HG03432 (cell line): ENCODE measurements at regions not wholly inside any gene's neighbourhood (a gene's known extent, or its start where the extent isn't known, plus 50 kb on each side); places are given as distances from the start of the nearest gene placed in this dataset.
"Not testable (repeated sequence)": the region's sequence is repeated elsewhere in the genome, so short reads cannot be mapped to it uniquely, and the experiment has no call there.

Source experiments
- ATAC-seq: cut with Tn5 transposase; IDR thresholded peaks from one replicate; pipeline ENCODE4 v1.9.1; 2021; ENCODE audit warnings: mild to moderate bottlenecking, moderate library complexity; ENCODE audit not compliant: unreplicated experiment

DNA sequence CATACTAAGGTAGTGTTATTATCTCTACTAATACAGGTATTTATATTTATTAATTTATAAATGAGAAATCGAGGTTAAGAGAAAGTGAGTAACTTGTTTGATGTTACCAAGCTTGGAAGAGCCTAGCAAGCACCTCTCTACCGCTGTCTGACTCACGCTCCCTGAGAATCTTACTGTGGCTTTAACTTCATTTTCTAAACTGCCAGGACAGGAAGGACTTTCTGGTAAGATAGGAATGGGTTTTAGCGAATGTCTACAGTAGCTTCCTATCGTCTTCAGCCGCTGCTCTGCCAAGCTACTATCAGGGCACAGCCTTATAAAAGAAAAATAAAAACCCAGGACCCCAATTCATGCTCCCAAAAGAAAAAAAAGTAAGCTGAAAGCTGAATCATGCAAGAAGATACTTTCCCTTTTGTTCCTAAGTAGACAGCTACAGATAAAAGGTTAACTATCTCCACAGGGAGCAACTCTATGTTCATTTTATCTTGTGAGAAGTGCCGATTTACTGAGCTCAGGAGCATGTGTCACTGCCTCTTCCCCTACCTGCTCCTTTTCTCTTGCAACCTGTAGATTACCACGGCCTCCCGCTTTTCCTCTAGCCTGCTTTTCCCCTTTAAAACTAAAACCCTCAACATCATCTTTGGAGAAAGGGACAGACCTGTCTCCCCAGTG is 60.2 kb downstream of the THNSL1 start:
- no peak for ATAC-seq

DNA sequence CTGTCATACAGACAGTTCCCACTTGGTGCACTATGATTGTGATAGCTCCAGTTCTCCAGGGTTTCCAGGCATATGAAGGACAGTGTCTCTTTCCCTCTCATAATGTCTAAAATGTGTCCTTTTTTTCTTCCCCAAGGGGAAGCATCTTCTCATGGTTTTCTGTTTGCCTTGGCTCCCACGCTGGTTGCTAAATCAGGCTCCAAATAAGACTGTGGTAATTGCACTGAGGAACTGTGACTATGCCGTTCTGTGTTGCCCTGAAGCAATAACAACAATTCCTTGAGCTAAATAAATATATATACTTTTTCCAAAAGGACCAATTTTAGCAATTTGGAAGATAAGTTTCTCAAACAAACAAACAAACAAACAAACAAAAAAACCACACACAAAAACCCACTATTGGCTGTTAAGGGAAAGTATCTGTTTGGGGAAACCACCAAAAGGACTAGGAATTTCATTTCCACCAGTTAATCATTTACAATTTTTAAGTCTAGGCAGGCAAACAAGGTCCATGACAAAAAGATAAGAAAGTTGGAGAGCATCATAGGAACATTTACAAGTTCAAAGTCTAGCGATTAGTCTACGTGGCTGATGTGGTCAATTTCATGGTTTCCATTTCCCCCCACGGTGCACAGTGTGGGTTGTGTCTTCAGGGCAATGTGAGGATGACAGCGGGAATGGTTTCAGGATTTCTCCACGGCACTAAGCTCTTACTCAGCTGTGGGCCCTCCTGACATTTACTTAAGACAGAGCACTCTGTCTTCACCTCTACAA is 62.4 kb downstream of the THNSL1 start:
- ATAC-seq, result no peak

DNA sequence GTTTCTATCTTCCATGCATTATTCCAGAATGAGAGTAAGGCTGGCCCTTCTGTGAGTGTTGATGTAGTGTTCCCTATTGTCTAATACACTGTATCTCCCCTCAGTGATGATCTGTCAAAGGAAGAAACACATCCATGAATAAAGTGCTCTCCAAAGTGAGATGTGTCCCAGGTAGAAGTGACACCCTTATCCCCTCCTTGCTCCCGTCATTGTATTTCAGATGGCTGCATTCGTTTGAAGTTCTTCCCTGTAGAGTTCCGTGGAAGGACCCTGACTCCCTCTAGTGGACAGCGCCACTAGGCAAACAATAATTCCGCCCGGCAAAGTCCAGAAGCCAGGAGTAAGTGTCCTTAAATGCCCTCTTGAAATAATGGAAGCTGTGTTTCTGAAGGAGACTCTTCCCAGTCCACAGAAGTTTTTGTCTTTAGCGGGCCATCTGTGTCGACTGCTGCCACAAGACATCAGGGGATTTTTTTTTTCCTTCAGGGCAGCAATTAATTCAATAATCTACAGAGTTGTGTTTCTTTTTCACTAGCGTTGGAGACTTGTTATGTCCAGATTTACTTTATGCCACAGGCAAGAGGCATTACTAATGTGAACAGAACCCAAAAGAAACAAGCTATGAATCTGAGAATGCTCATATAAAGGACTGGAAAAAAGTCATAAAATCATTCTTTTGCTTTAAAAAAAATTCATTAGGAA is 64.6 kb downstream of the THNSL1 start:
- ATAC-seq, result peak; percentile 84

DNA sequence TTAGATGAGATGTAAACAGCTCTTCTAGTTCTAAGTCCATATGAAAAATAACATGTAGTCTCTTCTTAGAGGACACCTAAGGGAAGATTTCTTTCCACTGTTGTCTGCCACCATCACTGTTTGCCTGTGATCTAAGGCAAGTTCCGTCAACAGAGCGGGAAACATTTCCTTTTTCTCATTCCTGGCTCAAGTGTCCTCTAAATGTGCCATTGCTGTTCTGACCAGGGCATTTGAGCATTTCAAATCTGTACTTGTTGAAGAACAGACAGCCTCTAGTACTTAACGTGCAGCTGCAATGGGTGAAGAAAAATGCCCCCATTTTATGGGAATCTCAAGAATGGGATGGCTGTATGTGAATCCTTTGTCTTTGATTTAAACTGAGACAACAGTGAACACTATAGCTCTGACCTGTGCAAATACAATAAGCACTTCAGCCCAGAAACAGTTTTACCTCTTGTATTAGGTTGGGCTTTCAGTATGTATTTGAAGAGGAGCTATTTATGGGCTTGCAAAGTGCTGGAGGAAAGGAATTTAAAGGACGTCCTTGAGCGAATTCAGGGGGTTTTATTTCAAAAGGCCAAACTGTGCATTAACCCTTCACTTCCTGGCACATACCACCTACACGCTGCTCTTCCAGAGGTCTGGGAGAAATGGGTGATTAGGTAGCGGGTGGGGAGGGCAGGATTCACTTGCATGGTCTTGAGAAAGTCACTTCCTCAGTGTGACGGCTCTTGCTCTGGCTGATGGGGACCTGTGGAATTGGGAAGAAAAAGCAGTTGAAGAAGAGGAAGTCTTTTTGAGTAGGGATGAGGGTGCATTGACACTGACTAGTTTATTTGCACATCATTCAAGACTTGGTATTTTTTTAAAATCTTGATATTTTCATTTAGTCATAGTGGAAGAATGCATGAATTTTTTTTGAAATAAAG is 66.1 kb downstream of the THNSL1 start:
- ATAC-seq, result no peak

DNA sequence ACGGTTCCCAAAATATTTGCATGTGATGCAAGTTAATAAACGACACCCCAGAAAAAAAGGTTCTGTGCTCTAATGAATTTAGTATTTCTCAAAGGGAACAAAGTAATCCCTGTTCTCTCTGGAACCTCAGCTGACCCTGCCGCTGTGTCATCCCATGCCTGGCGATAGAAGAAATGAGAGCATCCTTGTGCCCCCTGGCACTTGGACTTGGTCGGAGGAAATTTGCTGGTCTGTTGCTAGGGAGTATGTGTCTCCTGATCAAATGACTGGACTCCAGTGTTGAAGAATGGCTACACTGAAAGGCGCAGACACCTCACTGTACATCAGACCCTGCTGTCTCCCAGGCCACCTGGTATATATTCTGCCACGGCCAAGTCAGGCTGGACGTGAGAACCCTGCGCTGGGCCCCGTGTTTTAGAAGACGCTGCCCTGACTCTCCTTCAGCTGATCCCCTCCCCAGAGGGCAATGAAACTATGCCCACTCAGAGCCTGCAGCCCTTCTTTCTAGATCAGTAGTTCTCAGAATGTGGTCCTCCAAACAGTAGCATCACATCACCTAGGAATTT is 67.2 kb downstream of the THNSL1 start:
- ATAC-seq, result no peak

DNA sequence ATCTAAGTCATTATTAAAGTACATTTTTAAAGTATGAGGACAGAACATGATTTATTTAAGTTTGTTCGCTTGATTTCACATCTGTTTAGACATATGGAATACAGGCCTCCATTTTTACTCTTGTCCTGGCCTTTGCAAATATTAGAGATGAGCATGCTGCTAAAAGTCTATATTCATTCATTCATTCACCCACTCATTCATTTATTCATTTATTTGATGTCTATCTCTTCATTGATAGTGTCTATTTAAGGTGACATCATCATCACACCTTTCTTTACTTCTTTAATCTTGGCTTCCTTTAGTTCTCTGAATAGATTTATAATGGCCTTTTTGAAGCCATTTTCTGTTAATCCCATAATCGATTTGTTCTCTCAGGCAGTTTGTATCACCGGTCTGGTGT is 68.0 kb downstream of the THNSL1 start:
- no peak for ATAC-seq

DNA sequence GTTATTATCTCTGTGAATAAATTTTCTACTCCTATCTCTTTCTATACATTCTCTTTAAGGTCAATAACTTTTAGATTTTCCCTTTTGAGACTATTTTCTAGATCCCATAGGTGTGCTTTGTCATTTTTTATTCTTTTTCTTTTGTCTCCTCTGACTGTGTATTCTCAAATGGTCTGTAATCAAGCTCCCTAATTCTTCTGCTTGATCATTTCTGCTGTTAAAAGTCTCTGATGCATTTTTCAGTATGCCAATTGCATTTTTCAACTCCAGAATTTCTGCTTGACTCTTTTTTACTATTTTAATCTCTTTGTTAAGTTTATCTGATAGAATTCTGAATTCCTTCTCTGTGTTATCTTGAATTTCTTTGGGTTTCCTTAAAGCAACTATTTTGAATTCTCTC is 78.2 kb downstream of the THNSL1 start:
- no peak for ATAC-seq

DNA sequence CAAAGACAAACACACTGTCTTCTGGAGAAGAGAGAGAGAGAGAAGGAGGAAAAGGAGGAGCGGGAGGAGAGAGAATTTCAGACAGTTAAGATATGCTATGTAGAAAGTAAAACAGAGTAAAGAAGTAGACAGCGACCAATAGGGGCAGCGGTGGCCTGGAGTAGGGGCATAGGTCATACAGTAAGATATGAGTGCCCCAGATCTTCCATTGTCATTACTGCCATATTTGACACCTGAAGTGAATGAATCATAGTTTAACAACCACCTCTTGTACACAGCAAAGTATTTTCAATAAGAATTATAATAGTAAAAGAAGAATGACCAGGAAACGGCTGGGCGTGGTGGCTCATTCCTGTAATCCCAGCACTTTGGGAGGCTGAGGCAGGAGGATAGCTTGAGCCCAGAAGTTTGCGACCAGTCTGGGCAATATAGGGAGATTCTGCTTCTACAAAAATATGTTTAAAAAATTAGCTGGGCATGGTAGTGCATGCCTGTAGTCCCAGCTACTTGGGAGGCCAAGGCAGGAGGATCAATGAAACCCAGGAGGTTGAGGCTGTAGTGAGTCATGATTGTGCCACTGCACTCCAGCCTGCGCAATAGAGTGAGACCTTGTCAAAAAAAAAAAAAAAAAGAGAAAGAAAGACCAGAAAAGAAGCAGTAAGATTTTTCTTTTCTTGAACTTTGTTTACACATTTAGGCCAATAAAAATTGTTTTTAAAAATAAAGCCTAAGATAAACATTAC is 77.0 kb upstream of the GPR158 start:
- no peak for ATAC-seq

DNA sequence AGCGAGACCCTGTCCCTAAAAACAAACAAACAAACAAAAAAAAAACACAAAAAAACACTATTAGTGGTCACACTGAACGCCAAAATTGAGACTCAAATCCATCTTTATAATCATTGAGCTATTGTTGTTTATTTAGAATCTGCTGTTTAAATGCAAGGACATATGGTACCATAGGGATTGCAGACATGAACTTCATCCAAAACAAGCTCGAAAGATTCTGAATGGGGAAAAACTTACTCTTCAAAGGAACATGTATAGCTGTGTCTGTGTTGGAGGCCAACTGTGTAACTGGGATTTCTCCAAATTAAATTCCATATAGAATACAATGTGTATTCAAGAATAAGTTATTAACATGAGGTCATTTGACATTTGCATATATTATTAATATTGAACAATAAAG is 74.7 kb upstream of the GPR158 start:
- no peak for ATAC-seq

DNA sequence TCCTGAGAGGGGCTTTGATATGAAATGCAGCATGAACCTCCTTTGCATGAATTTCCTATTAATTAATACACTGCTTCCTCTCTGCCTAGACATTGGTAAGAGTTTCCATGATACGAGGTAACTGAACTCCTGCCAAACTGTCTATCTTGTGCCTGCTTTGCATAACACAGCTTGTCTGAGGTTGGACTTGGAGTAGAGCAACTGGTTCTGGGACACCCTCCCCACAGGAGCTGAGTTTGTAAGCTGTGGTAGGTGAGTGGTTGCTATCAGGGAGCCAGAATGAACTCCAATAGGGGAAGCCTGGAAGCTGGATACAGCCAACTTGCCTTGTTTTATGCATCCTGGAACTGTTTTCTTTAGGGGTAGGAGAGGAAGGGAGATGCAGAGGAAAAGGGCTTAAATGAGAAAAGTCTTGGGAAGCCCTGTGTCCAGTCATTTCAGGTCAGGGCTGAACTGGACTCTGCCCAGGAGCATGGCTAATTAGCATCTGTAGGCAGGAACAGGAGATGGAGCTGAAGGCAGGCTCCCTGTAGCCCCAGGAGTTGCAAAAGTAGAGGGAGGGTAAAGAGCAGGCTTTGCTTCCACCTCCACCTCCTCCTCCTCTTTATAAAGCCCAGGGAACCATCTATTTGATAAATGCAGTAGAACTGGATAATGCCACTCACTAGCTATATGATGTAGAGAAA is 73.2 kb upstream of the GPR158 start:
- no peak for ATAC-seq

DNA sequence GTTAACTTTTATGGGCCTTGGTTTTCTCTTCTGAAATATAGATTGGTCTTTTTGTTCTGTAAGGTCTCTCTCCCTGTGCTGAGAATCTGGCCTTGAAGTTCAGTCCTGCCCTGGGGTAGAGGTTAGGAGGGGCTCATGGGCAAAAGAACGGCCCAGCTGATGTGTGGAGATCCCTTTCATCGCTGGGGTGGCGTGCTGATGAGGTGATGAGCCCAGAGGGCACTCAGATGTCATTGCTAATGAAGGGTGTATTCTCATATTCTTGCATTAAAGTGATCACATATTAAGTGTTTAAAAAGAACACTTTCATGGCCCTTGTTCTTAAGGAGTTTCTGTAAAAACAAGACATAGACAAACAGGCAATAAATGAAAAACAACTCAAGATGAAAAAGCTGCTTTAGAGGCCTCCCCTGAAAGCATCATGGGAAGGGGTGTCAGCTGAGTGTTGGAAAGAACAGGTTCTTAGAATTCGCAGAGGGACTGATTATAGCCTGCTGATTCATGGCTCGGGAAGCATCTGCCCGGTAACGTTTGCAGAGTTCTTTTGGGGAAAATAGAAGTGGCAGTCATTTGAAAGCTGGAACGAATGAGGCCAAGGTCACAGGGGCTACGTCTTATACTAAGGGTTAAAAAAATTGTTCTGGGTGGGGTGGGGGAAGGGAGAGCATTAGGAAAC is 72.5 kb upstream of the GPR158 start:
- no peak for ATAC-seq

DNA sequence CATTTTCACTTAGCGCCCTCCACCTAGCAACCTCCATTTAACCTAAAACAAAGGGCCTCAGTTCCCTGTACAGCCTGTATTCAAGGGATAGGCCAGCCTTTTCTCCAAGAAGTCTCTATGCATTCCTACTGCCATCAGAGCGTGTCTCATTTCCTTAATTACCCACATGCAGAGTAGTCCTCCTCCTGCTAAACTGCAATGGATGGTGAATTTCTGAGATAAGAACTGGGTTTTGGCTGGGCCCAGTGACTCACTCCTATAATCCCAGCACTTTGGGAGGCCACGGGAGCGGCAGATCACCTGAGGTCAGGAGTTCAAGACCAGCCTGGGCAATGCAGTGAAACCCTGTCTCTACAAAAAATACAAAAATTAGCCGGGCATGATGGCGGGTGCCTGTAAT is 71.1 kb upstream of the GPR158 start:
- ATAC-seq, result no peak

DNA sequence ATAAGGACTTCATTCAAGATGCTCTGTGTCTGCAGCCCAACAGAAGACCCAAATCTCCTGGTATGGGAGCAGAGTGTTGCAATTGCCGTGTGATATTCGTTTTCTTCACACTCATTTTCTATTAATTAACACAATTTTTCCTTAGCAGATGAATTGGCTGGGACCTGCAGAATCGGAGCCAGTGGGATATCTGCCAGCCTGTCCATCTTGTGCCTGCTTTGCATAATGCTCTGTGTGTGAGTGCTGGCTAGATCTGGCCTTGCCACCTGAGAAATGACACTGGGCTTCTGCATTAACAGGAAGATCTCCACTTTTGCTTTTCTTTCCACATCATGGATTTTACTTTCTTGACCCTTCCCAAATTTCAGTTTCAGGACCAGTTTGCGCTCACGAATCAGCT is 70.4 kb upstream of the GPR158 start:
- ATAC-seq, result no peak

DNA sequence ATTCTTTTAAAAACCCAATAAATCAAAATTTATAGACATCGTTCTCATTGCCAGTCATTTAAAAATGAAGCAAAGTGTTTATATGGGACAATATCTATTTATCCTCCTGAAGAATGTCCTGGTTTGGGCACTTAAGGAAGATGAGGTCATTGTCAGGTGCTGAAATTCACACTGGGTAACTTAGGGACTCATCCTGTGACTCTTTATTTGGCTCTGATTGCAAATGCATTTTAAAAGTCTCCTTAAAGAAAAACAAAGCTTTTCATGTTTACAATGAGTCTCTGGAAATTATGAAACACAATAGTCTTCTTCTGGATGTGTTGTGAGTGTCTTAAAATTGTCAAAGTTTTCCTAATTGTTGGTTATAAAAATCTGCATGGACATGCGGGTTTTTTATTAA is 69.5 kb upstream of the GPR158 start:
- ATAC-seq, result no peak

DNA sequence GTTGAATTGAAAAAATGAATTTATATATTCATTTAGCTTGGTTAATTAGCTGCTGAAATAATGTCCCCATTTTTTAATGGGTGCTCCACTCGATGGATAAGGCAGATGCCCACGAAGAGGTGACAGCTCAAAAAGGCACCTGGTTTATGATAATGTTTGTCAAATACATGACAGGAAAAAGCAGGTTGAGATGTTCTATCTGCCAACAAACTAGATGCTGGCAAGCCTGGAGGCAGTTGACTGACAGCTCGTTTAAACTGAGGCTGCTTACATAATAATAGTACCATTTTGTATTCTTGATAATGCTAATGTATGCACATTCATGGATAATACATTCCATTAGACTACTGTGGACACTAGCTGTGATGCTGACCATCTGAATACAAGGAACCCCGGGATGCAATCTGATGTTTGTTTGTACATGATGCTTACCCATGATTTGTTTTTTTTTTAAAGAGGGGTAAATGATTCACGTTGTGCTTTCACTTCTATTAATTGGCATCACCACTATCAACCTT is 69.0 kb upstream of the GPR158 start:
- no peak for ATAC-seq

DNA sequence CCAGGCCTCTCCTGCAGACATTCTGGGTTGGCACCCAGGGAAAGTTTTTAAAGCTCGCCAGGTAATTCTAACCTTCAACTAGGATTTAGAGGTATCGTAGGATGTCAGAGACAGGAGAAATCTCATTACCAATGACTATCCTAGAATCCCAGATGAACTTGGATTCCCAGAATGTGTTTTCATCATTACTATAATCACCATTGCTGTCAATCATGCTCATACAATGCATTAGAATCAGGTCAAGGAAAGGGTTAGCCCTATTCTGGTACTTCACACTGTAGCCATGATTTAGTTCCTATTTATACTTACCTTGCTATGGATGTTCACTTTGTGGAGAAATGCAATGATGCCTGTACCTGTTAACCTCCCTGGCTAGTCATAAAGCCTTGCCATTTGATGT is 67.0 kb upstream of the GPR158 start:
- no peak for ATAC-seq

DNA sequence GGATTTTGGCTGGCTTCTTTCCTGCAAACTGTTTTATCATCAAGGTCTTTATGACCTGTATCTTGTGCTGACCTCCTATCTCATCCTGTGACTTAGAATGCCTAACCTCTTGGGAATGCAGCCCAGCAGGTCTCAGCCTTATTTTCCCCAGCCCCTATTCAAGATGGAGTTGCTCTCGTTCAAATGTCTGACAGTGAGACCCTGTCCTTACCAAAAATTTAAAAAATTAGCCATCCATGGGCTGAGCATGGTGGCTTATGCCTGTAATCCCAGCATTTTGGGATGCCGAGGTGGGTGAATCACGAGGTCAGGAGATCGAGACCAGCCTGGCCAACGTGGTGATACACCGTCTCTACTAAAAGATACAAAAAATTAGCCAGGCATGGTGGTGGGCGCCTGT is 64.9 kb upstream of the GPR158 start:
- not testable (repeated sequence) for ATAC-seq

DNA sequence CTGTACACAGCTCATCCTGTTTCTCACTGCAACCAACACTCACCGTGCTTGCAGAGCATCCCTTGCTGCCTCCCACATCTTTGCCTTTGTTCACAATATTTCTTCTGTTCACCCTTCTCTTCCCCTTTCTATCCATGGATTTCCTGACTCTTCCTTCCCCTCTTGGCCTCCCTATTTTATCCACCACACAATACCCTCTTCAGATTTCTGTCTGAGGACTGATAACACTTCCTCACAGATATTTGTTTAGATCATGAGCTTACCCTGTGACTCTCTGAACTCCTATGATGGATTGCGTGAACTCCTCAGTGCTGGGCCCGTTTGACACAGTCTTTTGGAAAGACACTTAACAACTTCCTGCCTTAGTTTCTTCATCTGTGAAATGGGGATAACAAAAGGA is 62.8 kb upstream of the GPR158 start:
- ATAC-seq, result no peak
